ENCODE measurements at regions not wholly inside any gene's neighbourhood (a gene's known extent, or its start where the extent isn't known, plus 50 kb on each side); places are given as distances from the start of the nearest gene placed in this dataset.
"Not testable (repeated sequence)": the region's sequence is repeated elsewhere in the genome, so short reads cannot be mapped to it uniquely, and the experiment has no call there.

- Mint-ChIP-seq H3K4me3 (no peak overlapping the region), H3K27ac (no peak overlapping the region), H3K27me3 (no peaks in the 10 kb centered on the region), H3K9me3 (no peaks in the 10 kb centered on the region), H3K36me3 (ENCODE audit: low read depth) (no peaks in the 10 kb centered on the region), H3K4me1 (ENCODE audit: low read depth) (no peaks in the 10 kb centered on the region)
- DNase-seq, result no peak
These were observed 652.2 kb downstream of the DACH1 start for GRCh38 chr13:71214821-71215220.

- H3K9me3 Mint-ChIP-seq, result no peaks in the 10 kb centered on the region
- no peaks in the 10 kb centered on the region for H3K36me3 Mint-ChIP-seq (ENCODE audit: low read depth)
- no peak overlapping the region for H3K27ac Mint-ChIP-seq
- H3K27me3 Mint-ChIP-seq, result no peaks in the 10 kb centered on the region
- no peak overlapping the region for H3K4me3 Mint-ChIP-seq
- H3K4me1 Mint-ChIP-seq (ENCODE audit: low read depth), result no peaks in the 10 kb centered on the region
- no peak for DNase-seq
These were observed 652.6 kb downstream of the DACH1 start for GRCh38 chr13:71214357-71214756.

GRCh38 chr13:71213252-71213821 lies 653.7 kb downstream of the DACH1 start:
- no peak for DNase-seq
- Mint-ChIP-seq H3K27me3 (no peaks in the 10 kb centered on the region), H3K9me3 (peaks cover 1% of the 10 kb centered on the region), H3K27ac (no peak overlapping the region), H3K36me3 (ENCODE audit: low read depth) (no peaks in the 10 kb centered on the region), H3K4me3 (no peak overlapping the region), H3K4me1 (ENCODE audit: low read depth) (no peaks in the 10 kb centered on the region)

DNA sequence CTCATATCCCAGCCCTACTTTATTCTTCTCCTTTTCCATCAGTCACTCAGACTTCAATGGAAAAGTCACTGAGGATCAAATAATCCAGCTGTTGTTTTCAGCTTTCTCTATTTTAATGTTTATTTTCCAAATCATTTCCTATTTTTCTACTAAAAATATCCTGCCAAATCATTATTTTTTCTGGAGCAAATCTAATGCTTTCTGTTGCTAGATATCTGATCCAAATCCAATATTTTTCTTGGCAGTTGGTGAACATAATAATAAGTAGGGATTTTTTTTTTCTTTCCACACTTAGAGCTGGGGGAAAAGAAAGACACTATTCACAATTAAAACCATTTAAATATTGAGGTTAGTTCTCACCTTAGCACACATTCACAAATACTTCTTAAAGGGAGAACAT lies 656.1 kb downstream of the DACH1 start:
- Mint-ChIP-seq H3K27ac (no peak overlapping the region), H3K27me3 (no peaks in the 10 kb centered on the region), H3K9me3 (peaks cover 1% of the 10 kb centered on the region), H3K36me3 (ENCODE audit: low read depth) (no peaks in the 10 kb centered on the region), H3K4me3 (no peak overlapping the region), H3K4me1 (ENCODE audit: low read depth) (no peaks in the 10 kb centered on the region)
- no peak for DNase-seq

GRCh38 chr13:71209217-71209616 lies 657.8 kb downstream of the DACH1 start:
- H3K4me3 Mint-ChIP-seq, result no peak overlapping the region
- H3K4me1 Mint-ChIP-seq (ENCODE audit: low read depth), result no peaks in the 10 kb centered on the region
- H3K9me3 Mint-ChIP-seq, result peaks cover 1% of the 10 kb centered on the region
- no peaks in the 10 kb centered on the region for H3K36me3 Mint-ChIP-seq (ENCODE audit: low read depth)
- DNase-seq, result no peak
- H3K27ac Mint-ChIP-seq, result no peak overlapping the region
- H3K27me3 Mint-ChIP-seq, result no peaks in the 10 kb centered on the region

GRCh38 chr13:71184583-71184982 lies 682.4 kb downstream of the DACH1 start:
- not testable (repeated sequence) for H3K27ac Mint-ChIP-seq; H3K36me3 Mint-ChIP-seq (ENCODE audit: low read depth); H3K4me3 Mint-ChIP-seq; H3K4me1 Mint-ChIP-seq (ENCODE audit: low read depth); H3K27me3 Mint-ChIP-seq; DNase-seq
- peaks cover 11% of the 10 kb centered on the region for H3K9me3 Mint-ChIP-seq

GRCh38 chr13:71183352-71183751 lies 683.7 kb downstream of the DACH1 start:
- not testable (repeated sequence) for H3K36me3 Mint-ChIP-seq (ENCODE audit: low read depth); H3K27me3 Mint-ChIP-seq; DNase-seq; H3K4me1 Mint-ChIP-seq (ENCODE audit: low read depth); H3K27ac Mint-ChIP-seq; H3K4me3 Mint-ChIP-seq
- peaks cover 11% of the 10 kb centered on the region for H3K9me3 Mint-ChIP-seq

- no peaks in the 10 kb centered on the region for H3K36me3 Mint-ChIP-seq (ENCODE audit: low read depth)
- no peaks in the 10 kb centered on the region for H3K27me3 Mint-ChIP-seq
- DNase-seq, result no peak
- H3K4me1 Mint-ChIP-seq (ENCODE audit: low read depth), result no peaks in the 10 kb centered on the region
- H3K27ac Mint-ChIP-seq, result no peak overlapping the region
- H3K4me3 Mint-ChIP-seq, result no peak overlapping the region
- no peaks in the 10 kb centered on the region for H3K9me3 Mint-ChIP-seq
These were observed 695.3 kb downstream of the DACH1 start for GRCh38 chr13:71171740-71172139.

DNA sequence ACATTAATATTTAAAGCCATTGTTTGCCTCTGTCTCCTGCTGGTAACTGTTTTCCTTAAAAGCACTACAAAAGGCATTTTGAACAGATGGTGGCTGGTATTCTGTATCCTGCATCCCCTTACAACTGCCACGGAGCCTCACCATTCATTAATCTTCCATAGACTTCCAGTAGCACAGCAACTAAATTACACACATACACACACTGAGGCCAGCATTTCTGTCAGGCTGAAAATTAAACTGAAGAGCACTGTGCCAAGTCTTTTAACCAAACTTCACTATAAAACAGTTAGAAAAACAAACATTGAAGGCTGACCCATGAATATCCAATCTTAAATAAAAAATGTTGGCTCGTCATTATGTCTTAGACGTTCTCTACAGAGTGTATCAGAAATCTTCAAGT lies 697.8 kb downstream of the DACH1 start:
- H3K4me1 Mint-ChIP-seq (ENCODE audit: low read depth), result no peaks in the 10 kb centered on the region
- H3K36me3 Mint-ChIP-seq (ENCODE audit: low read depth), result no peaks in the 10 kb centered on the region
- H3K27ac Mint-ChIP-seq, result no peak overlapping the region
- no peaks in the 10 kb centered on the region for H3K9me3 Mint-ChIP-seq
- no peak for DNase-seq
- no peak overlapping the region for H3K4me3 Mint-ChIP-seq
- no peaks in the 10 kb centered on the region for H3K27me3 Mint-ChIP-seq

- H3K9me3 Mint-ChIP-seq, result no peaks in the 10 kb centered on the region
These were observed 710.5 kb downstream of the DACH1 start for GRCh38 chr13:71156550-71156949.

DNA sequence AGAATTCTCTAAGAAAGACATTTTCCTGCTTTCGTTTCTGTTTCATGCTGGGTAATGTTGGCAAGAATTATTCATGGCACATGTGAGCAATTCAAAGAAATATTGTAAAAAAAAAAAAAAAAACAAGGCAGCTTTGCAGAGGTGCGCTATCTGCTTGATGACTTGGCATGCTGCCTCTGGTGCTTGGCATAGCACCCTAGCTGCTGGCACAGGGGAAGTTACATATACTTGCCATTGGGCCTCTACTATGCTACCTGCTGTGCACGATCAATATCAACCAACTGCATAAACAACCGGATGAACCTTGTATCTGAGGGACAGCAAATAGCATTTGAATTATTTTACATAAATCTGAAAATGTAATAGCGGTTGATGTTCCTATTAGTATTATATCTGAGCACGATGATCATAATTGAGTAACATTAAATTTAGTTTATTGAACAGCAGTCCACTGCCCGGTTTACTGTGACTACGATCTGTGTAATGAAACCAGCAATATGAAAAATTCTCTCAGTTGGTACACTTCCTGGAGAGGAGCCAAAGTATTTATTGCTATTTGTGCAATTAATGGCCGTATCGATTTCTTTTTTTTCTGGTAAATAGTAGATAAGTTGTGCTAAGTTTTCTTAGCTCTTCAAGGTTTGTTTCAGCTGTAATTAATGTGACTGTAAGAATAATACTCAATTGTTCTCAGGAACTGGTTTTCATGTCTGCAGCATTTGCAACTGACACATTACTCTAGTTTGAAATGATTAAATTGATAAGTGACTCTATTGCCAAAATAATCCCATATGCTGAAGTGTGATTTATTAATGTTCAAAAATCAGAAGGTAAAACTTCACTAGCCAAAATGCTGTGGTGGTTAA lies 717.3 kb downstream of the DACH1 start:
- H3K36me3 Mint-ChIP-seq (ENCODE audit: low read depth), result no peaks in the 10 kb centered on the region
- no peaks in the 10 kb centered on the region for H3K4me1 Mint-ChIP-seq (ENCODE audit: low read depth)
- no peak overlapping the region for H3K4me3 Mint-ChIP-seq
- no peak overlapping the region for H3K27ac Mint-ChIP-seq
- no peaks in the 10 kb centered on the region for H3K27me3 Mint-ChIP-seq
- no peak for DNase-seq
- no peaks in the 10 kb centered on the region for H3K9me3 Mint-ChIP-seq

More at GRCh38 chr13:71156550-71156949, 710.5 kb downstream of the DACH1 start:
- Mint-ChIP-seq H3K36me3 (ENCODE audit: low read depth) (no peaks in the 10 kb centered on the region), H3K27me3 (no peaks in the 10 kb centered on the region), H3K4me1 (ENCODE audit: low read depth) (no peaks in the 10 kb centered on the region), H3K4me3 (no peak overlapping the region), H3K27ac (no peak overlapping the region)
- no peak for DNase-seq

DNA sequence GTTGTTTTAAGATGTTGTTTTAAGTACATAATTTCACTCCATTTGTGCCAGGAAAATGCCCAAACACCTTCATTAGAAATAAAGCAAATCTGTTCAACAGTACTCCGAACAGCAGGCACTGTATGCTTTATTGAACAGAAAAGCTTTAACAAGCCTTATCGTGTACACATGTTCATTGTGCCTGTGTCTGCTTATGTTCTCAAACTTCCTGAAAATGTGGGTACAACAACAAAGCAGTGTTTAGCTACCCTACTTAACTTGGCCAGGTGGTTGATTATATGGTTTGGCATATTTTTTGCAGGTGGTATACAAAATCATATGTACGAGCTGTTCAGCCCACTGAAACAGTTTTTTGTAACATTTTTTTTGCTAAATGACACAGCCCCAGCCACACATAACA lies 718.0 kb downstream of the DACH1 start:
- H3K27me3 Mint-ChIP-seq, result no peaks in the 10 kb centered on the region
- no peaks in the 10 kb centered on the region for H3K9me3 Mint-ChIP-seq
- DNase-seq, result no peak
- no peaks in the 10 kb centered on the region for H3K36me3 Mint-ChIP-seq (ENCODE audit: low read depth)
- H3K27ac Mint-ChIP-seq, result no peak overlapping the region
- H3K4me1 Mint-ChIP-seq (ENCODE audit: low read depth), result no peaks in the 10 kb centered on the region
- no peak overlapping the region for H3K4me3 Mint-ChIP-seq

DNA sequence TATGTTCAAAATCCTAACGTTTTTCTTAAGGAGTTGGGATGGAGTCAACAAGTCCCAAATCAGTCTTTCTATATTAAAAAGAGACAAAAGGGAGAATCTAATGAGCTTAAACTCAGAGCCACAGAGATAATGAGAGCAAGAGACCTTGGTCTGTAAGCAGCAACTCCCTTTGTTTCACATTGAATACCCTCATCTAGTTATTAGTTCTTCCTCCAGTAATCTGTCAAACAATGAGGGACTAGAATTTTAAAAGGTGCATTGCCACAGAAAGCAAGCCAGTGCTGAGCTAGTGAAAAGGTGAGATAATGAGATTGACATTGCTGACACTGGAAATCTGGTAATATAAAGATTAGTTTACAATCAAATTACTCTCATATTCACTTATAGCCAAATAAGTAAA lies 718.6 kb downstream of the DACH1 start:
- no peak for DNase-seq
- Mint-ChIP-seq H3K27me3 (no peaks in the 10 kb centered on the region), H3K9me3 (no peaks in the 10 kb centered on the region), H3K4me3 (no peak overlapping the region), H3K27ac (no peak overlapping the region), H3K4me1 (ENCODE audit: low read depth) (no peaks in the 10 kb centered on the region), H3K36me3 (ENCODE audit: low read depth) (no peaks in the 10 kb centered on the region)

- Mint-ChIP-seq H3K27me3 (no peaks in the 10 kb centered on the region), H3K4me1 (ENCODE audit: low read depth) (no peaks in the 10 kb centered on the region), H3K4me3 (no peak overlapping the region), H3K36me3 (ENCODE audit: low read depth) (no peaks in the 10 kb centered on the region), H3K27ac (no peak overlapping the region), H3K9me3 (no peaks in the 10 kb centered on the region)
- no peak for DNase-seq
These were observed 722.1 kb downstream of the DACH1 start for GRCh38 chr13:71144883-71145282.

GRCh38 chr13:71137101-71137500 lies 729.9 kb downstream of the DACH1 start:
- Mint-ChIP-seq H3K4me3 (no peak overlapping the region), H3K4me1 (ENCODE audit: low read depth) (no peaks in the 10 kb centered on the region), H3K27me3 (no peaks in the 10 kb centered on the region), H3K27ac (no peak overlapping the region), H3K36me3 (ENCODE audit: low read depth) (no peaks in the 10 kb centered on the region), H3K9me3 (peaks cover 4% of the 10 kb centered on the region)
- DNase-seq, result no peak
